ENCODE measurements at regions not wholly inside any gene's neighbourhood (a gene's known extent, or its start where the extent isn't known, plus 50 kb on each side); places are given as distances from the start of the nearest gene placed in this dataset.

DNA sequence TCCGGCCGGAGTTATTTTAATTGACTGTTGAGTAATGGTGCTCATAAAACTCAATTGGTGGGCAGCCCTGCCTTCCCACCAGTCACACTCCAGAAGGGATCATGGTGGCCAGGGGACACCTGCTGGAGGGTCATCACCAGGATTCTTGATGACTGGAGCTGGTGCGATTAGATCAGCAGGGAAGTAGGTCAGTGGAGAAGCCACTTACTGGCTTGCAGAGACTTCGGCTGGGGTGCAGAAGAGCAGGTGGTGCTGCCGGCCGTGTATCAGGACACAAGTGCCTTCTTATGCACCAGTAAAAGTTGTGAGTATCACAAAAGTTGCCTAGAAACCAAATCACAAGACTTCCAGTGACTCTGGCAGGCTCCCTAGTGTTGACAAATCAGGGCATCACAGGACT, 82.6 kb upstream of the CHCHD3 start (continued):
- TF ChIP-seq NFIC (IDR thresholded peaks at IDR 0.05; ENCODE audit: borderline replicate concordance), result no peak
- no peak for TF ChIP-seq RXRA (IDR thresholded peaks at IDR 0.05; ENCODE audit: borderline replicate concordance, low read depth)

GRCh38 chr7:133165001-133165400, 83.1 kb upstream of the CHCHD3 start:
- Histone ChIP-seq H3K27ac (ENCODE audit: low read depth in 2 of 2, low read length in 1 of 2) (no peak overlapping the region), H3K9me3 (no peaks in the 10 kb centered on the region), H3K36me3 (replicated peaks in 1 of 2; ENCODE audit: control insufficient read depth in 1 of 2, insufficient read depth in 2 of 2, low read length in 1 of 2) (no peaks in the 10 kb centered on the region), H3K79me2 (ENCODE audit: insufficient read depth) (no peaks in the 10 kb centered on the region), H3K4me3 (ENCODE audit: low read depth in 2 of 2, low read length in 1 of 2) (no peak overlapping the region), H3F3A (replicated peaks; ENCODE audit: insufficient read depth) (no peaks in the 10 kb centered on the region), H3K27me3 (ENCODE audit: insufficient read depth) (no peaks in the 10 kb centered on the region), H2AFZ (ENCODE audit: low read depth) (no peak overlapping the region), H3K4me1 (ENCODE audit: control insufficient read depth in 1 of 2, insufficient read depth in 2 of 2, low read depth in 1 of 2, low read length in 1 of 2) (no peaks in the 10 kb centered on the region; a peak in 1 of 4 replicates), H4K20me1 (ENCODE audit: insufficient read depth) (no peaks in the 10 kb centered on the region), H3K4me2 (no peak overlapping the region), H3K9ac (no peak overlapping the region), H3K9me2 (no peaks in the 10 kb centered on the region)
- TF ChIP-seq RCOR1 (IDR thresholded peaks at IDR 0.05; ENCODE audit: low read length) (no peak), NFIC (IDR thresholded peaks at IDR 0.05; ENCODE audit: borderline replicate concordance) (no peak), CHD2 (IDR thresholded peaks at IDR 0.05; ENCODE audit: low read length, partially characterized antibody) (no peak), FOSL2 (IDR thresholded peaks at IDR 0.05; ENCODE audit: borderline replicate concordance, low read depth) (no peak), MEF2A (IDR thresholded peaks at IDR 0.05; ENCODE audit: borderline replicate concordance, low read depth) (no peak), TAF1 (IDR thresholded peaks at IDR 0.05; ENCODE audit: borderline replicate concordance, low read depth, low read length) (no peak)
- no peak for DNase-seq
- ChIA-PET POLR2A (no interaction called here), CTCF (interaction anchor here (1.6 kb wide), 1 partner anchor 10 kb away, joined by 5 read pairs; no protein-coding TSS in a partner anchor)
- 67% methylated on average over 2 of the region's 2 CpGs for WGBS (ENCODE audit: low lambda C conversion rate)

GRCh38 chr7:133165529-133165928, 83.6 kb upstream of the CHCHD3 start:
- H3K4me3 ChIP-seq (ENCODE audit: low read depth in 2 of 2, low read length in 1 of 2), result no peak overlapping the region
- WGBS (ENCODE audit: low lambda C conversion rate), result 75% methylated on average over 4 of the region's 4 CpGs
- no peak for DNase-seq
- no peak overlapping the region for H3K27ac ChIP-seq (ENCODE audit: low read depth in 2 of 2, low read length in 1 of 2)
- CTCF ChIA-PET, result interaction anchor here (1.6 kb wide), 1 partner anchor 10 kb away, joined by 5 read pairs; no protein-coding TSS in a partner anchor
- no peaks in the 10 kb centered on the region for H3K9me2 ChIP-seq
- H4K20me1 ChIP-seq (ENCODE audit: insufficient read depth), result no peaks in the 10 kb centered on the region
- H3K4me2 ChIP-seq, result no peak overlapping the region
- H3F3A ChIP-seq (replicated peaks; ENCODE audit: insufficient read depth), result no peaks in the 10 kb centered on the region
- no peaks in the 10 kb centered on the region for H3K27me3 ChIP-seq (ENCODE audit: insufficient read depth)
- no peak overlapping the region for H3K9ac ChIP-seq
- H3K9me3 ChIP-seq, result no peaks in the 10 kb centered on the region
- POLR2A ChIA-PET, result no interaction called here
- no peak overlapping the region for H2AFZ ChIP-seq (ENCODE audit: low read depth)
- no peaks in the 10 kb centered on the region for H3K79me2 ChIP-seq (ENCODE audit: insufficient read depth)
- no peaks in the 10 kb centered on the region; a peak in 1 of 4 replicates for H3K4me1 ChIP-seq (ENCODE audit: control insufficient read depth in 1 of 2, insufficient read depth in 2 of 2, low read depth in 1 of 2, low read length in 1 of 2)
- H3K36me3 ChIP-seq (replicated peaks in 1 of 2; ENCODE audit: control insufficient read depth in 1 of 2, insufficient read depth in 2 of 2, low read length in 1 of 2), result no peaks in the 10 kb centered on the region
- no peak for TF ChIP-seq PBX3 (IDR thresholded peaks at IDR 0.05)
- no peak for TF ChIP-seq FOXJ3 (CRISPR knock-in tag; IDR thresholded peaks at IDR 0.05)
- no peak for TF ChIP-seq TCF12 (IDR thresholded peaks at IDR 0.05)
- TF ChIP-seq RCOR1 (IDR thresholded peaks at IDR 0.05; ENCODE audit: low read length), result no peak
- TF ChIP-seq MAX (IDR thresholded peaks at IDR 0.05; ENCODE audit: low read depth), result no peak
- no peak for TF ChIP-seq RAD21 (IDR thresholded peaks at IDR 0.05; ENCODE audit: low read length)
- no peak for TF ChIP-seq RFX5 (IDR thresholded peaks at IDR 0.05; ENCODE audit: low read length)
- no peak for TF ChIP-seq RXRA (IDR thresholded peaks at IDR 0.05; ENCODE audit: borderline replicate concordance, low read depth)
- no peak for TF ChIP-seq SIN3A (IDR thresholded peaks at IDR 0.05; ENCODE audit: borderline replicate concordance, low read depth, low read length)
- TF ChIP-seq FOSL2 (IDR thresholded peaks at IDR 0.05; ENCODE audit: borderline replicate concordance, low read depth), result no peak
- no peak for TF ChIP-seq CTCF (IDR thresholded peaks at IDR 0.05)
- TF ChIP-seq MXI1 (IDR thresholded peaks at IDR 0.05; ENCODE audit: low read depth, low read length), result no peak
- TF ChIP-seq, protein P1, sequence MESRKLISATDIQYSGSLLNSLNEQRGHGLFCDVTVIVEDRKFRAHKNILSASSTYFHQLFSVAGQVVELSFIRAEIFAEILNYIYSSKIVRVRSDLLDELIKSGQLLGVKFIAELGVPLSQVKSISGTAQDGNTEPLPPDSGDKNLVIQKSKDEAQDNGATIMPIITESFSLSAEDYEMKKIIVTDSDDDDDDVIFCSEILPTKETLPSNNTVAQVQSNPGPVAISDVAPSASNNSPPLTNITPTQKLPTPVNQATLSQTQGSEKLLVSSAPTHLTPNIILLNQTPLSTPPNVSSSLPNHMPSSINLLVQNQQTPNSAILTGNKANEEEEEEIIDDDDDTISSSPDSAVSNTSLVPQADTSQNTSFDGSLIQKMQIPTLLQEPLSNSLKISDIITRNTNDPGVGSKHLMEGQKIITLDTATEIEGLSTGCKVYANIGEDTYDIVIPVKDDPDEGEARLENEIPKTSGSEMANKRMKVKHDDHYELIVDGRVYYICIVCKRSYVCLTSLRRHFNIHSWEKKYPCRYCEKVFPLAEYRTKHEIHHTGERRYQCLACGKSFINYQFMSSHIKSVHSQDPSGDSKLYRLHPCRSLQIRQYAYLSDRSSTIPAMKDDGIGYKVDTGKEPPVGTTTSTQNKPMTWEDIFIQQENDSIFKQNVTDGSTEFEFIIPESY (IDR thresholded peaks at IDR 0.05; ENCODE audit: borderline replicate concordance, low read depth), result no peak
- no peak for TF ChIP-seq TEAD4 (IDR thresholded peaks at IDR 0.05; ENCODE audit: borderline replicate concordance, insufficient read depth)
- no peak for TF ChIP-seq SMC3 (IDR thresholded peaks at IDR 0.05; ENCODE audit: low read depth, low read length)
- TF ChIP-seq NFIC (IDR thresholded peaks at IDR 0.05; ENCODE audit: borderline replicate concordance), result no peak
- TF ChIP-seq JUND (IDR thresholded peaks at IDR 0.05), result no peak
- TF ChIP-seq NRF1 (IDR thresholded peaks at IDR 0.05; ENCODE audit: low read depth, low read length), result no peak
- no peak for TF ChIP-seq EZH2phosphoT487 (IDR thresholded peaks at IDR 0.05; ENCODE audit: borderline replicate concordance, low read depth)

All from SK-N-SH (cell line).